ENCODE measurements at regions not wholly inside any gene's neighbourhood (a gene's known extent, or its start where the extent isn't known, plus 50 kb on each side); places are given as distances from the start of the nearest gene placed in this dataset.
"Not testable (repeated sequence)": the region's sequence is repeated elsewhere in the genome, so short reads cannot be mapped to it uniquely, and the experiment has no call there.

GRCh38 chr7:113582471-113582870 is 336.3 kb downstream of the PPP1R3A start:
- DNase-seq: no peak

- not testable (repeated sequence) for DNase-seq
Observed at GRCh38 chr7:113563257-113563656, 355.6 kb downstream of the PPP1R3A start.

GRCh38 chr7:113562801-113563200 is 356.0 kb downstream of the PPP1R3A start:
- no peak for DNase-seq

GRCh38 chr7:113562242-113562641 is 356.6 kb downstream of the PPP1R3A start:
- no peak for DNase-seq

GRCh38 chr7:113561446-113561845 is 357.4 kb downstream of the PPP1R3A start:
- no peak for DNase-seq

GRCh38 chr7:113550966-113551365 is 367.8 kb downstream of the PPP1R3A start:
- DNase-seq: no peak

- no peak for DNase-seq
Observed at GRCh38 chr7:113548561-113548960, 370.2 kb downstream of the PPP1R3A start.

- DNase-seq: no peak
Observed at GRCh38 chr7:113548137-113548536, 370.7 kb downstream of the PPP1R3A start.

- no peak for DNase-seq
Observed at GRCh38 chr7:113521468-113521867, 397.3 kb downstream of the PPP1R3A start.

GRCh38 chr7:113519472-113519871 is 399.3 kb downstream of the PPP1R3A start:
- no peak for DNase-seq

- DNase-seq: no peak
Observed at GRCh38 chr7:113504691-113505090, 386.3 kb upstream of the SMIM30 start.

GRCh38 chr7:113504142-113504541 is 385.8 kb upstream of the SMIM30 start:
- no peak for DNase-seq

GRCh38 chr7:113496586-113496985 is 378.2 kb upstream of the SMIM30 start:
- not testable (repeated sequence) for DNase-seq

- not testable (repeated sequence) for DNase-seq
Observed at GRCh38 chr7:113494797-113495566, 376.6 kb upstream of the SMIM30 start.

- no peak for DNase-seq
Observed at GRCh38 chr7:113491305-113491704, 373.0 kb upstream of the SMIM30 start.

- no peak for DNase-seq
Observed at GRCh38 chr7:113487925-113488731, 369.8 kb upstream of the SMIM30 start.

- no peak for DNase-seq
Observed at GRCh38 chr7:113486548-113486947, 368.2 kb upstream of the SMIM30 start.

GRCh38 chr7:113483657-113484056 is 365.3 kb upstream of the SMIM30 start:
- no peak for DNase-seq

GRCh38 chr7:113480537-113480936 is 362.2 kb upstream of the SMIM30 start:
- DNase-seq: no peak

- DNase-seq: no peak
Observed at GRCh38 chr7:113464096-113464855, 345.9 kb upstream of the SMIM30 start.

GRCh38 chr7:113460067-113460466 is 341.7 kb upstream of the SMIM30 start:
- no peak for DNase-seq

GRCh38 chr7:113456533-113456932 is 338.2 kb upstream of the SMIM30 start:
- no peak for DNase-seq

GRCh38 chr7:113454597-113455169 is 336.3 kb upstream of the SMIM30 start:
- DNase-seq: no peak
